H1 (cell line): ENCODE measurements at regions not wholly inside any gene's neighbourhood (a gene's known extent, or its start where the extent isn't known, plus 50 kb on each side); places are given as distances from the start of the nearest gene placed in this dataset.

Experiments used
- ATF2 ChIP-seq: IDR thresholded peaks from 2 replicates; pipeline ENCODE4 v1.6.1; 2012; ENCODE audit warnings: low read length, inconsistent platforms
- BRCA1 ChIP-seq: IDR thresholded peaks from 2 replicates; pipeline ENCODE4 v1.6.1; 2012; ENCODE audit warnings: low read depth, low read length, improper control_type of control experiment
- MAFK ChIP-seq: IDR thresholded peaks from 2 replicates; pipeline ENCODE4 v1.6.1; 2012; ENCODE audit warnings: low read depth, mild to moderate bottlenecking, improper control_type of control experiment, low read length
- RNF2 ChIP-seq: fragments of 200-900, 300-1000 bp; sonication (generic); IDR thresholded peaks from 2 replicates; pipeline ENCODE4 v1.7.1; 2016; ENCODE audit warnings: borderline replicate concordance, low read depth, mild to moderate bottlenecking, antibody characterized with exemption, low read length; ENCODE audit not compliant: poor library complexity, severe bottlenecking; ENCODE audit errors: missing control alignments

- TF ChIP-seq BRCA1 (no peak), ATF2 (no peak), MAFK (no peak), RNF2 (no peak)
These were observed 179.3 kb upstream of the ATF7IP start (continued) for GRCh38 chr12:14186193-14186502.
